Stimulated activated memory B cell treated with anti-CD40 and anti-IgM and Interleukin-4, amounts not matched to agents 10 μg/mL and 1 μg/mL and 100 μg/mL, for 72 hours (primary cell): ENCODE measurements at regions not wholly inside any gene's neighbourhood (a gene's known extent, or its start where the extent isn't known, plus 50 kb on each side); places are given as distances from the start of the nearest gene placed in this dataset.
A peak's percentile ranks its signal among the peaks of the same experiment; 100 is the strongest.
"Not testable (repeated sequence)": the region's sequence is repeated elsewhere in the genome, so short reads cannot be mapped to it uniquely, and the experiment has no call there.

Experiments used
- ATAC-seq: fragments of 150-1000 bp; cut with Tn5 transposase; 2 replicates; pipeline ENCODE4 v1.10.0; 2021
- H3K27ac Mint-ChIP-seq: one replicate; pipeline ENCODE4 v1.8.0; 2022; ENCODE audit warnings: mild to moderate bottlenecking, mixed read lengths
- H3K27me3 Mint-ChIP-seq: one replicate; pipeline ENCODE4 v1.8.0; 2022; ENCODE audit warnings: mixed read lengths
- H3K36me3 Mint-ChIP-seq: one replicate; pipeline ENCODE4 v1.8.0; 2022; ENCODE audit warnings: mixed read lengths
- H3K4me1 Mint-ChIP-seq: one replicate; pipeline ENCODE4 v1.8.0; 2022; ENCODE audit warnings: mixed read lengths
- H3K4me3 Mint-ChIP-seq: one replicate; pipeline ENCODE4 v1.8.0; 2022; ENCODE audit warnings: mild to moderate bottlenecking, moderate library complexity, mixed read lengths
- H3K9me3 Mint-ChIP-seq: one replicate; pipeline ENCODE4 v1.8.0; 2022; ENCODE audit warnings: mixed read lengths

- H3K9me3 Mint-ChIP-seq, result no peaks in the 10 kb centered on the region
- H3K27me3 Mint-ChIP-seq, result no peaks in the 10 kb centered on the region
- no peaks in the 10 kb centered on the region for H3K4me1 Mint-ChIP-seq
- ATAC-seq, result no peak
- no peak overlapping the region for H3K4me3 Mint-ChIP-seq
- peaks cover 7% of the 10 kb centered on the region for H3K36me3 Mint-ChIP-seq
- H3K27ac Mint-ChIP-seq, result no peak overlapping the region
Observed at GRCh38 chr5:148880197-148880596, 53.8 kb downstream of the ADRB2 start.

DNA sequence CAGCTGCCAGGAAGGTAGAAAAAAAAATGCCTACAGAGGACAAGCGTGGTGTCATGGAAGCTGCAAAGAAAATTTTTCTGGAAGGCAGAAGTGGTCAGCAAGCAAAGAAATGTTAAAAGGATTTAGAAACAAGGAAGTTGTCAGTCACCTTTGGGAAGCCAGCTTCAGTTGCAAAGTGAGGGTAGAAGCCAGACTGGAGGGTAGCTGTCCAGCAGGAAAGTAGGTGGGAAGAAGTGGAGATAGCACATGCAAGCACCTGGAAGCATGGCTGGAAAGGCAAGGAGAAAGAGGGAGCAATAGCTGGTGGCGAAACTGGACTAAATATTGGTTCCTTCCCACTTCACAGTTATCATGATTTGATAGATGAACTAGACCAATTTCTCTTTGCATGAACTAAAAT lies 54.3 kb downstream of the ADRB2 start:
- Mint-ChIP-seq H3K27ac (no peak overlapping the region), H3K4me1 (no peaks in the 10 kb centered on the region), H3K4me3 (no peak overlapping the region), H3K36me3 (peaks cover 9% of the 10 kb centered on the region), H3K27me3 (no peaks in the 10 kb centered on the region), H3K9me3 (no peaks in the 10 kb centered on the region)
- no peak for ATAC-seq

- no peaks in the 10 kb centered on the region for H3K4me1 Mint-ChIP-seq
Observed at GRCh38 chr5:148882332-148882731, 55.9 kb downstream of the ADRB2 start.

DNA sequence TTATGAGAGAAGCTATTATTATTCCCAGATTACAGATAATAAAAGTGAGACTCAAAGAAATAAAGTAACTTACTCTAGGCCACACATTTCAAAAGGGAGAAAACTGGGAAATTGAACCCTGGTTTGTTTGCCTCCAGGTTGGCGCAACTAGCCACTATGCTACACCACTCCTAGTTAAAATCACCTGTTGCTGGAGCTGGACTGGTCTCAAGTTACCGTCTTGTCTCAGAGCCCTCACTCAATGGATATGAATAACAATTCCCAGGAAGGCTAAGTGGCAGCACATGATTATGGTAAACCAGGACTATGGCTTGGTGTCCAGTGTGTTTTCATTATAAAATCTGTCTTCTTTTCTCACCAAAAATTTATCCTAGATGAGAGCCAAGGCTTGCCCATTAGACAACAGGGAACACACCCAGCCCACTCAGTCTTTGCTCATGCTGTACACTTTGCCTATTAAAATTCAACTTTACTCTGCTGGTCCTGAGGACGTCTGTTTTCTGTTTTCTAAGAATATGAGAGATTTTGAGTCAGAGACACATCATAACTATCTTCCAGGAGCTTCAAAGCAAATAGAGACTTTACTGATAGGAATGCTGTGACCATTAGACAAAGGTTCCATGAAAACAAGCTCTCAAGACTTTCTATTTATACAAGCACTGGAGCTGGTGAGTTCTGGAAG lies 58.1 kb downstream of the ADRB2 start:
- peaks cover 9% of the 10 kb centered on the region for H3K36me3 Mint-ChIP-seq
- no peaks in the 10 kb centered on the region for H3K4me1 Mint-ChIP-seq
- no peak for ATAC-seq
- H3K9me3 Mint-ChIP-seq, result no peaks in the 10 kb centered on the region
- no peak overlapping the region for H3K27ac Mint-ChIP-seq
- no peak overlapping the region for H3K4me3 Mint-ChIP-seq
- H3K27me3 Mint-ChIP-seq, result peaks cover 8% of the 10 kb centered on the region

More at GRCh38 chr5:148882332-148882731, 55.9 kb downstream of the ADRB2 start:
- no peak for ATAC-seq
- H3K27me3 Mint-ChIP-seq, result no peaks in the 10 kb centered on the region
- H3K27ac Mint-ChIP-seq, result no peak overlapping the region
- no peaks in the 10 kb centered on the region for H3K9me3 Mint-ChIP-seq
- peaks cover 9% of the 10 kb centered on the region for H3K36me3 Mint-ChIP-seq
- no peak overlapping the region for H3K4me3 Mint-ChIP-seq

DNA sequence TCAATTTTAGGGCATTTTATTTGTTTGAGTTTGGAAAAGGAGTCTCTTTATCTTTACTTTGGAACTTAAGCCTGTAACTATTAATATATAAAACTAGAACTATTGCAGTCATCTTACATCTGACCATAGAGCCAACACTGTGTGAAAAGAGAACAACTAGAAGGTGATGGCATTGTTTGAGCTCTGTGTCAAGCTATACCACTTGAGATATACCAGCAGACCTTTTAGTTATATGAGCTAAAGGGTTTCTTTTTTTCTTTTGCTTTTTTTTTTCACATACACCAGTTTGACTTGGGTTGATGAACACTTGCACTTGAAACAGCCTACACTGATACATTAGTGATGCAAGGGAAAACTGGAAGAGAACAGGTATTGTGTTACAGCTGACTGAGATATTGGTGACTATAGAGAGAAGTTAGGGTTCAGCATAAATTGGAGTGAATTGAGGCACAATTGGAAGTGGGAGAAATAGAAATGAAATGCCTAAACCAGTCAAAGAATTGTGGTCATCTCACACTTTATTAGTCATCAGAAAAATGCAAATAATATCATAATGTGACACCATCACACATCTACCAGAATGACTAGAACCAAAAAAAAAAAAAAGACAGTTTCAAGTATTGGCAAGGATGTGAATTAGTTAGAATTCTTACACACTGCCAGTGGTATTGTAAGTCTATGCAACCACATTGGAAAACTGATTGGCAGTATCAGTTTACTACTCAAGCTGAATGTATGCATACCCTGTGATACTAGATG lies 60.9 kb downstream of the ADRB2 start:
- no peaks in the 10 kb centered on the region for H3K4me1 Mint-ChIP-seq
- no peak for ATAC-seq
- peaks cover 4% of the 10 kb centered on the region for H3K9me3 Mint-ChIP-seq
- H3K27ac Mint-ChIP-seq, result no peak overlapping the region
- H3K4me3 Mint-ChIP-seq, result no peak overlapping the region
- H3K27me3 Mint-ChIP-seq, result peaks cover 12% of the 10 kb centered on the region
- peaks cover 9% of the 10 kb centered on the region for H3K36me3 Mint-ChIP-seq

GRCh38 chr5:148889936-148890335 lies 63.5 kb downstream of the ADRB2 start:
- not testable (repeated sequence) for ATAC-seq, H3K4me1 Mint-ChIP-seq, H3K27ac Mint-ChIP-seq, H3K4me3 Mint-ChIP-seq, H3K36me3 Mint-ChIP-seq
- peaks cover 12% of the 10 kb centered on the region for H3K27me3 Mint-ChIP-seq
- H3K9me3 Mint-ChIP-seq, result peaks cover 18% of the 10 kb centered on the region

- not testable (repeated sequence) for H3K36me3 Mint-ChIP-seq, H3K27me3 Mint-ChIP-seq, H3K4me1 Mint-ChIP-seq, ATAC-seq, H3K4me3 Mint-ChIP-seq, H3K27ac Mint-ChIP-seq
- H3K9me3 Mint-ChIP-seq, result peaks cover 22% of the 10 kb centered on the region
Observed at GRCh38 chr5:148895441-148895840, 69.0 kb downstream of the ADRB2 start.

DNA sequence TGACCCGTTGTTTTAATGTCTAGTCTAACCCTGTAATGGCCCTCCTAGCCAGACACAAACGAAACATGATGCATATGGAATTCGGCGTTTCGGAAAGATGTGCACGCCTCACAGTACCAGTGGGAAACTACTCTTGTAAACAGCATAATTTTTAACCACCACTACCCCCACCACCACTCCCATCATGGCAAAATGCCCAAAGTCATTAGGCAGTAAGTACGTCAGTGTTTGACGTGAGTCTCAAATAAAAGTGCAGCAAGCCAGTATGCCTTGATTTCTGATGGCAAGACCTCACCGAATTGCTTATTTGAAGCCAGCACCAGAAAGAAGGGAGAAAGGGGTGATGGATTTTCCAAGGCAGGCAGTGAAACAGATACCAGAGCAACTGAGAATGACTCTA lies 71.4 kb downstream of the ADRB2 start:
- Mint-ChIP-seq H3K27me3 (no peaks in the 10 kb centered on the region), H3K9me3 (peaks cover 21% of the 10 kb centered on the region), H3K36me3 (no peaks in the 10 kb centered on the region), H3K27ac (no peak overlapping the region), H3K4me3 (no peak overlapping the region), H3K4me1 (no peaks in the 10 kb centered on the region)
- no peak for ATAC-seq

DNA sequence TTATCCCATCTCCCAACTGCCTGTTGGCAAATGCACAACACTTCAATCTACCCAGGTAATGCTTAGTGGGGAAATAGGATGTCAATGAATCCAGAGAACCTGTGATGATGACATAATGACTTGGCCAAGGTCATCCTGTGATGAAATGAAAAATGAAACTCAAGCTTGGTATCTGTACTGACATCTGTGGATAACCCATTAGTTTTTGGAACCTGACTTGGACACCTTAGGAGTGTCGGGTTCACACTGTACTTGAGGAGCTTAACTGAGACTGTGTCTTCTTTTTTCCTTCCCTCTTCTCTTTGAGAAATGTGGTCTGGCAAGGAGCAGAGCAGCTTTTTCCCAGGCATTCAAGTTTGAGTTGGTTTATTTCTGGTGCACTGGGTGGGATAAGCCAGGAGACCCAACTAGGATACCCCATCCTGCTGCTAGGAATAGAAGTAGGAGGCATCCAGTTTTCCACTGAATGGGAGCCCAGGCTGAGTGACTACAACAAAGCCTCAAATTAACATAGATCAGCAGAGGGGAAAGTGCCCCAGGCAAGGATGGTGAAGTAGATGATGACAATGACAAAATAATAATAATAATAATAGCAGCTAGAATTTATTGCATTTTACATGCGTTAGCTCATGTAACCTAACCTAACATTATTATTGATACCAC lies 72.1 kb downstream of the ADRB2 start:
- no peaks in the 10 kb centered on the region for H3K27me3 Mint-ChIP-seq
- H3K4me3 Mint-ChIP-seq, result no peak overlapping the region
- no peak overlapping the region for H3K27ac Mint-ChIP-seq
- H3K4me1 Mint-ChIP-seq, result no peaks in the 10 kb centered on the region
- ATAC-seq, result no peak
- peaks cover 17% of the 10 kb centered on the region for H3K9me3 Mint-ChIP-seq
- H3K36me3 Mint-ChIP-seq, result no peaks in the 10 kb centered on the region

DNA sequence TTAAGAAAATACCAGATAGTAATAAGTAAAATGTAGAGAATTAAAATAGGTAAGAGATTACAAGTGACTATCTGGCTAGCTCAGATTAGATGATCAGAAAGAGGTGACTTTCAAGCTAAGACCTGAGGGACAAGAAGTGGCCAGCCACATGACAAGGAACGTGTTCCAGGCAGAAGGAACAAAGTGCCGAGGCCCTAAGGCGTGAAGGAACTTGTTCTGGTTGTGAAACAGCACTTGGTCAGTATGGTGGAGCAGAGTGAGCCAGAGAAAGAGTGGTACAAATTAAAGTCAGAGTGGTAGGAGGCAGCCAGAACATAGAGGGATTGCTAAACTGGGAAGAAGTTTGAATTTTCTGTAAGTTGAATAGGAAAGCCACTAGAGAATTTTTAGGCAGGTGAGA lies 73.6 kb downstream of the ADRB2 start:
- Mint-ChIP-seq H3K9me3 (peaks cover 8% of the 10 kb centered on the region), H3K36me3 (no peaks in the 10 kb centered on the region), H3K4me1 (no peaks in the 10 kb centered on the region), H3K27ac (no peak overlapping the region), H3K4me3 (no peak overlapping the region), H3K27me3 (no peaks in the 10 kb centered on the region)
- no peak for ATAC-seq

DNA sequence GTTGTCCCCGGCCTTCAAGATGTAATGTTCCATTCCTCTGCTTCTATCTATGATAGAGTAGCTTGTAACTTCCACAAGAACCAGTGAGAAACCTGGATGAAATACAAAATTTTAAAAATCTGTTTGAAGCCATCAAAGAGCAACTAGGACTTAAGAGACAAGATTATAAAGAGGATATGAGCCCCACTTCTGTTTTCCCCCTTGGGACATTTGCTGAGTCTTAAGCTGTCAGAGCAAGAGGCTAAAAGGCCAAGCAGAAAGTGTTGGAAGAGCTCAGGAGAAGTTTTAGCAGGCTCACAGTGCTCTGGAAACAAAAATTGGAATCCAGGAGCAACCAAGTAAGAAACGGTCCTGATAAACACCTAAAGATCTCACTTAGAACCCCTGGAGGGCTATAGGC lies 76.1 kb downstream of the ADRB2 start:
- ATAC-seq, result peak; percentile 54

DNA sequence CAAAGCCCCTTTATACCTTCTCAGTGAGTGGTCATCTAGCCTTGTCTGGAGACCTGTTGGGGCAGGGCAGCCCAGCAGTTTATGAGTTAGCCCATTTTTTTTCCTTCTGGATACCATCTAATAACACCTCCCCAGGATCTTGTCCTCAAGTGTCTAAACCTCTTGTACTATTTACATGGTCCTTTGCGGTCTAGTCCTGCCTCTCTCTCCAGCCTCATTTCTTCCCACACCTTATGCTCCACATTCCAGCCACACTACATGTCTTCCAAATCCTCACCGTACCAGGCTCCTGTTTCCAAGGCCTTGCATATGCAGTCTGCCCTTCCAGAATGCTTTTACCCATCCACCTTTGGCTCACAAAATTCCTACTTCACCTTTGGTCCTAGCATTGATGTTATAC lies 77.2 kb downstream of the ADRB2 start:
- Mint-ChIP-seq H3K9me3 (no peaks in the 10 kb centered on the region), H3K27ac (no peak overlapping the region), H3K4me3 (no peak overlapping the region), H3K27me3 (no peaks in the 10 kb centered on the region), H3K36me3 (no peaks in the 10 kb centered on the region), H3K4me1 (no peaks in the 10 kb centered on the region)
- no peak for ATAC-seq

More for the DNA sequence above, 76.1 kb downstream of the ADRB2 start:
- Mint-ChIP-seq H3K4me1 (no peaks in the 10 kb centered on the region), H3K27me3 (no peaks in the 10 kb centered on the region), H3K9me3 (no peaks in the 10 kb centered on the region), H3K36me3 (no peaks in the 10 kb centered on the region), H3K4me3 (no peak overlapping the region), H3K27ac (no peak overlapping the region)

DNA sequence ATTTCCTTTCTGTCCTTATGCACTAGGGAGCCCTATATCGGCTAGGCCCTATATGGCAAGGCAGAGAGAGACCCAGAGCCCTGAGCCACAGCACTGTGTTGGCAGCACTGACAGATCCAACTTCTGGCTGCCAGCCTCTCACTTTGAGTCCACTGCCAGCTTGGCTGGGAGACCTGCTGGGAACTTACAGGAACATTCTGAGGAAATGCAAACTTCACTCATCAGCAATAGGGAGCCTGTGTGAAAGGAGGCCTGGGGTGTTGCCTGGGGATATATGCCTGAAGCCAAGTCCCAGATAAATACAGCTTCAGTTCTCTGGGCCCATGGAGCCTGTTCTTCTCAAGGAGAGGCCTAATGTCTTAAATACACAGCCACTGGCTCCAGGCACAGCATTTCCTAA lies 78.0 kb downstream of the ADRB2 start:
- H3K27ac Mint-ChIP-seq, result no peak overlapping the region
- H3K4me1 Mint-ChIP-seq, result no peaks in the 10 kb centered on the region
- H3K4me3 Mint-ChIP-seq, result no peak overlapping the region
- H3K9me3 Mint-ChIP-seq, result no peaks in the 10 kb centered on the region
- ATAC-seq, result no peak
- no peaks in the 10 kb centered on the region for H3K36me3 Mint-ChIP-seq
- no peaks in the 10 kb centered on the region for H3K27me3 Mint-ChIP-seq

DNA sequence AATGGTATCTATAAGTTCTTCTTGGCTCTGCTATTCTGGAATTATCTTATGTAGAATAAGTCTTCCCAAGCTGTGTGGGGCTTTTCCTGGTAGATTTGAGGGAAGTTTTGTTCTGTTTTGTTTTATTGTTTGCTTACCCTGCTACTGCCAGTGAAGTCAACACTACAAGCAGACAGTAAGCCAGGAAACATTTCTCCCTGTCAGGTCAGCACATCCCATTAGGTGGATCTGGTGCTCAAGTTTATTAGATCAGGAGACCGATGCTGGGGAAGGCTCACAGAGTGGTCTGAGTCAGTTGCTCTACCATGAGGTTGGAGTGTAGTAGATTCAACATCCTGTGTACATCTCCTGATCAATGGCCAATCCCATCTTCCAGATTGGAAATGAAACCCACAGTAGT lies 79.1 kb downstream of the ADRB2 start:
- no peaks in the 10 kb centered on the region for H3K36me3 Mint-ChIP-seq
- no peak overlapping the region for H3K27ac Mint-ChIP-seq
- H3K27me3 Mint-ChIP-seq, result no peaks in the 10 kb centered on the region
- H3K9me3 Mint-ChIP-seq, result no peaks in the 10 kb centered on the region
- ATAC-seq, result no peak
- no peak overlapping the region for H3K4me3 Mint-ChIP-seq
- H3K4me1 Mint-ChIP-seq, result no peaks in the 10 kb centered on the region

DNA sequence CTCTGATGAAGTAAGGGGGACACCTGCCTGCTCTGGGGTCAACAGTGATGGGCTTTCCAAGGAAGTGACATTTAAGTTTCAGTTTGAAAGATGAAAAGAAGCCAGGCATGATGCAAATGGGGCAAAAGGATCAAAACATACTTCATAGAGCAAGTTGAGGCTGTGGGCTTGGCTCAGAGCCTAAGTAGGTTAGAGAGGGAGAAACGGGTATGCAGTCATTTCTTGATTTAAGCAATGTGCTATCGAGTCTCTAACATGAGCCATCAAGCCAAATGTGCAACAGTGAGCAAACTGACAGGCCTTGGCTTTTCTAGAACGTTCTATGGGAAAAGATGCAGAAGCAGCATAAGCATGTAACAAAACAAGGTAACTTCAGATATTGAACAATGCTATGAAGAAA lies 80.6 kb downstream of the ADRB2 start:
- Mint-ChIP-seq H3K27me3 (no peaks in the 10 kb centered on the region), H3K4me1 (no peaks in the 10 kb centered on the region), H3K9me3 (no peaks in the 10 kb centered on the region), H3K27ac (no peak overlapping the region), H3K4me3 (no peak overlapping the region), H3K36me3 (no peaks in the 10 kb centered on the region)
- no peak for ATAC-seq

GRCh38 chr5:148909040-148909439 lies 82.6 kb downstream of the ADRB2 start:
- ATAC-seq, result no peak
- no peaks in the 10 kb centered on the region for H3K9me3 Mint-ChIP-seq
- H3K4me3 Mint-ChIP-seq, result no peak overlapping the region
- no peaks in the 10 kb centered on the region for H3K4me1 Mint-ChIP-seq
- H3K36me3 Mint-ChIP-seq, result no peaks in the 10 kb centered on the region
- no peaks in the 10 kb centered on the region for H3K27me3 Mint-ChIP-seq
- H3K27ac Mint-ChIP-seq, result no peak overlapping the region
